Middle frontal gyrus (tissue), 1 donor: ENCODE measurements at regions not wholly inside any gene's neighbourhood (a gene's known extent, or its start where the extent isn't known, plus 50 kb on each side); places are given as distances from the start of the nearest gene placed in this dataset.
"Not testable (repeated sequence)": the region's sequence is repeated elsewhere in the genome, so short reads cannot be mapped to it uniquely, and the experiment has no call there.

ENCODE experiments used
- DNase-seq: peaks from one replicate; pipeline ENCODE4 v3.0.0-alpha.2; 2015; ENCODE audit warnings: low spot score; ENCODE audit errors: extremely low spot score

GRCh38 chr3:94405258-94406035 lies 342.6 kb downstream of the NSUN3 start:
- no peak for DNase-seq

DNA sequence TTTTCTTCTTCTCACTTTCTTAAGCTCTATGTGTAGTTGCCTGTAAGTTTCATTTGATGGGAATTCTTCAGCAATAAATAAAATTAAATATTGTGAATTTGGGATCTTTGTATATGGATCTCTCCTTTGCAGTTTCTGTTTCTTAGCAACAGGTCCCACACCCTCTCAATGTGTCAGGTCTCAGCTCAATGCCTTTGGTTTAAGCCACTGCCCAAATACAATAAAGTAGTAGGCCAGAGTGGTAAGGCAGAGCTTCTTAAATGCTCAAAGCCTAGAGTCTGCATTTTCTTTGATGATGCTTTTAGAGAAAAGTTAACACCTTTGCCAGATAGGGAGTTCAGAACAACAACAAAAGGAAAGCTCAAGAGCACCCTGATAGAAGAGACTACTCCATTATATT lies 343.7 kb downstream of the NSUN3 start:
- DNase-seq, result no peak

DNA sequence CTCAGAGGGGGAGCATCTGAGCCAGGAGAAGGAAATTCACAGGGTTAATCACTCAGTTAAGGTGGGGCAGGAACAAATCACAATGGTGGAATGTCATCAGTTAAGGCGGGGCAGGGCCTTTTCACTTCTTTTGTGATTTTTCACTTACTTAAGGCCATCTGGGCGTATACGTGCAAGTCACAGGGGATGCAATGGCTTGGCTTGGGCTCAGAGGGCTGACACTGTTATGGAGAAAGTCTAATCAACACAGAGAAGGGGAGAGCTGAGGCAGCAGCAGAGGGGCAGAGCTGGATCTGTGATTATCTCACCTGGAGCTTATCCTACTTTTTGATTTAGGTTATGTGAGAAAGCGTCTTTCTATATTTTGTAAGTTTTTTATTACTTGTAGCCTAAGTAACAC lies 350.1 kb downstream of the NSUN3 start:
- not testable (repeated sequence) for DNase-seq

DNA sequence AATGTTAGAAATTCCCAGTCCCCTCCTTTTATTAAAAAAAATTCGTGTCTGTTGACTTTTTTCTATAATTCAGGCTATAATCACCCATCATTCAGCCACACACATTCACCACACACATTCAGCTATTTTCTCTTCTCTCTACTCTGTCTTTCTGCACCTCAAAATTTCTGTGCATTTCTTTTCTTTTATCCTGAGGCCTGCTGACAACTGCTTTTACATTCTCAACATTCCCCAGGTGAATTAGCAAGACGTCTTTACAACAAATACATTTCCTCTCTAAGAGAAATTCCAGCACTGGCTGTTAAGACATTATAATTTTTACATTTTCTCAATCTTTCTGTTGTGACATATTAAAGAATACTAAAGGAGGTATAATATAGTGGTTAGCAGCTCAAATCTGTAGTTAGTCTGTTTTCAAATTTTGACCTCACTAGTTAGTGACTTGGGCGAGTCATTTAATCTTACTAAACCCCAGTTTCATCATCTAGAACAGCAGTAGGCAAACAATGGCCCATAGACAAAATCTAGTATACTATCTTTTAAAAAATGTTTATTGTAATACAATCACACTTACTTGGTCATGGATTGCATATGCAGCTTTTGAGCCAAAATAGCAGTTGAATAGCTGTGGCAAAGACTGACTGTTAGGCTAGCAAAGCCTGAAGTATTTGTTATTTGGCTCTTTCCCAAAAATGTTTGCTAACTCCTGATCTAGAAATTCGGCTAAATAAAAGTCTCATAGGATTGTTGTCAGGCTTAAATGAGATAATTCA lies 350.7 kb downstream of the NSUN3 start:
- DNase-seq, result no peak

GRCh38 chr3:94414418-94414817 lies 351.6 kb downstream of the NSUN3 start:
- no peak for DNase-seq

DNA sequence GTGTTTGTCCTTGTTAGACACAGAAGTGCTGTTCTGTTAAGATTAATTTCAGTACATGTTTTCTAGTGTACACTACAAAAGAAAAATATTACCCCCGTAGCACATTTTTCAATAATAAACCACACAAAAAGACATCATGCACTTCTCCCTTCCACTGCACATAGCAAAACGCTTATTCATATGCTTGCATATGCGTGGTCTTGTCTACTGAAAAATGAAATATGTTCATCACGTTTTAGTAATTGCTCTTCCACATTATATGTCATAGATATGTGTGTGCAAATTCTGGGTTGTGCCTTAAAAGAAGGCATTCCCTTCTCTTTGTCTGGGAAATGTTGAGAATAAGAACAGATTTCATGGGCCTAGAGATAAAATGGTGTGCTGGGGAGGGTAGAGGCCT lies 353.9 kb downstream of the NSUN3 start:
- DNase-seq, result no peak

- DNase-seq, result no peak
These were observed 355.1 kb downstream of the NSUN3 start for GRCh38 chr3:94417963-94418455.

GRCh38 chr3:94420931-94421330 lies 358.1 kb downstream of the NSUN3 start:
- DNase-seq, result no peak

DNA sequence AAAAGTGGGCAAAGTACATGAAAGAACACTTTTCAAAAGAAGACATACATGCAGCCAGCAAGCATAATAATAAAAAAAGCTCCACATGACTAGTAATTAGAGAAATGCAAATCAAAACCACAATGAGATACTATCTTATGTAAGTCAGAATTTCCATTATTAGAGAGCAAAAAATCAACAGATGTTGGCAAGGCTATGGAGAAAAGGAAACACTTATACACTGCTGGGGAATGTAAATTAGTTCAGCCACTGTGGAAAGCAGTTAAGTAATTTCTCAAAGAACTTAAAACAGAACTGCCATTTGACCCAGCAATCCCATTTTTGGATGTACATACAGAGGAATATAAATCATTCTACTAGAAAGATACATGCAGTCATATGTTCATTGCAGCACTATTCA lies 360.7 kb downstream of the NSUN3 start:
- DNase-seq, result no peak

DNA sequence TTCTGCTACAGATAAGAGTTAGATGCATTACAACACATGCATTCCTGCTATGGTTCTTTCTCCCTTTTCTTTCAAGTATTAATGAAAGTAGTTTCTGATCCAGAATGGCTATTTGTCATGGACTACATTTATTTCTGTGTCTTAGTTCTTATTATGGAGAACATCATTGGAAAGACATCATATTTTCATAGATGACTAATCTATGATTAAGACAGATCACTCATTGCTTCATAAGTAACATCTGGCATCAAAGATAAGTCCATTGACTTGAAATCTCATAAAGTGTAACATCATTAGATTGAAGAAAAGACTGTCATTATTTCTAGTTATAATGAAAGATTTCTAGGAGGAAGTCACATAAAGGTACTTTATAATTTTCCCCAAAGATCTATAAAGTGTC lies 366.7 kb downstream of the NSUN3 start:
- DNase-seq, result no peak

DNA sequence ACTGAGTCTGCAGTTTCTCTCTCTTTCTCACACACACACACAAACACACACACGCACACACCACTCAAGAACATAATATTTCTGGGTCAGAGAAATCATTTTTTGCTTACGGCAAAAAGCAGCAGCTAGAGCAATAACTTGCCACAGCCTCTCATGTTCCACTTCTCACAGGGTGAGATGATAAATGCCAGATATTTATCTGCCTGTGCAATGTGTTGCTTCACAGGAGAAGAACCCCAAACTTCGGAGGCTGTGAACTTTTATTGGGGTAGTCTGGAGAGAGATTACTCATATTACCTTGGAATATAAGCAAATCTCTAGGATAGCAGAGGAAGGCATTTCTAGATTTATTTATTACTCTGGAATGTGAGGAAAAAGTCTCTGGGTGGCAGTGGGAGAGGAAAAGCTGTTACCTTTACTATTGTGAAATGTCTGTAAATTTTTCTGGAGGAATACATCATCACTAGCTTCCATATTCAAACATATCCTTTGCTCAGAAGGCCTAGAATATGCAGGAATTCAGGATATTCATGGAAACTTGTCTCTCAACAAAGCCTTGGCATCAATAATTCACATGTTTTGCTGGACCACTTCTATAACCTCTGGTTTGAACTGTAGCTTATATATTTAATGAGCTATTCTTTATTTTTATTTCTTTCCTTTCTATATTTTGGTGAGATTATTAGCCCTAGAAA lies 369.2 kb downstream of the NSUN3 start:
- DNase-seq, result no peak

GRCh38 chr3:94433811-94434210 lies 370.9 kb downstream of the NSUN3 start:
- no peak for DNase-seq

GRCh38 chr3:94440767-94441493 lies 378.1 kb downstream of the NSUN3 start:
- DNase-seq, result no peak

GRCh38 chr3:94441494-94441847 lies 378.6 kb downstream of the NSUN3 start:
- no peak for DNase-seq

- no peak for DNase-seq
These were observed 391.0 kb downstream of the NSUN3 start for GRCh38 chr3:94453864-94454263.

DNA sequence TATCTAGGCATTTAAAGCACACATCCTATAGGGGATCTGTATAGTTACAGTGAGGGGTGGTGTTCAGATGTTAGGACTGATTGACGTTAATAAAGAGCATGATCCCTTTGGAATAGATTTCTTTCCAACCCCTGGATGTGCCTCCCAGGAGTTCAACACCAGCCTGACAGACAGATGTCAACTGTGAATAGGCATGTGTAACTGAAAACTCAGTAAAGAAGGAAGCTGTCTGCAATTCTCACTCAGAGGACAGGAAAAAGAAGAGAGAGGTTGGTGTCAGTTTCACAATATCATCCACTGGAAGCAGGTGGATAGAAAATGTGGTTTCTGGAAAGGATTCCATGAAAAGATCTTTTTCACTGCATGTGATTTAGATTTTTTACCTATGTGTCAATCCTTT lies 396.3 kb downstream of the NSUN3 start:
- no peak for DNase-seq

DNA sequence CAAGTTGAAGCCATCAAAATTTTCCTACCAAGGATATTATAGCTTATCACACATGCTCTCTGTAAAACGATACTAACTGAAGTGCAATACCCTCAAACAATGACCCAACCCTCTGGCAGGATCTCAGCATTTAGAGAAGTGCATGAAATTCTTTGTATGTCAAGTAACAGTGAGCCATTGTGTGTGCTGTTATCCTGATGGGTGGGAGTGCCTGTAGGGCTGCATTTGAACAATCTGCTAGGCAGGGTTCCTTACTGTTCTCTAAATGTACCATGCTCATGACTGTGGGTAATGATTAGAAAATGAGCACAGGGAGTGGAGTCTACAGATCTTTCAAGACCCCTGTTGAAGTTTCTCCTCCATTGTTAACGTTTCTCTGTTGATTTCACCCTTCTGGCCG lies 398.1 kb downstream of the NSUN3 start:
- DNase-seq, result no peak

GRCh38 chr3:94462931-94463330 lies 400.1 kb downstream of the NSUN3 start:
- no peak for DNase-seq

GRCh38 chr3:94472511-94472910 lies 409.6 kb downstream of the NSUN3 start:
- DNase-seq, result no peak

DNA sequence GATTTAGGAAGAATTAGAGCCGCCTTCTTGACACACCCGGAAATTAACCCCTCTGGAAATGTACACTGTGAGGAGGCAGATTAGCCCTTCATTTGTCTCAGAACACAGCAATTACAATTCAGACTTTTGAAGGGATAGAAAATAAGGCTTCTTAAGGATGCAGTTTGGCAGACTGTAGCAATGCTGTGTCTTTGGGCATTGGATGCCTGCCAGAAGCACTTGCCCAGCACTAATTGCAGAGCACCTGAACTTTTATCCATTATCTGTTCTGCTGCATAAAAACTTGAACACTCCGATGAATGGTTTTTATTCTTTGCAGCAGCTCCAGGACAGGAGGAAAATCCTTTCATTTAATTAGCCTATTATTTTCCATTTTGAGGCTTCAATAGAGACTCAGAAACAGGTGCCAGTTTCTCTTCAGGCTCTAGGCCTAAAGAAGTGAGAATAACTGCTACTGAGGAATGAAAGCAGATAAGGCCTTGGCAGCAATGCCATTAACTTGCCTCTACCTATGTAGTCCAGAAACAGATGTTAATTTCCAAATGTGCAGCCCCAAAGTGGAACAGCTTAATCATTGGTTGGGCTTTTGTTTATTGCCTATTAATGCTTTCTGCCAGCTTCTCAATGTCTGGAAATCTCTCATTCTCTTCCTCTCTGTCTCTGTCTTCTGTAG lies 418.5 kb downstream of the NSUN3 start:
- DNase-seq, result no peak

- DNase-seq, result no peak
These were observed 419.8 kb downstream of the NSUN3 start for GRCh38 chr3:94482686-94483085.
